PC-3 (cell line): ENCODE measurements at regions not wholly inside any gene's neighbourhood (a gene's known extent, or its start where the extent isn't known, plus 50 kb on each side); places are given as distances from the start of the nearest gene placed in this dataset.

Experiments
- CTCF ChIP-seq: fragments of 300-600 bp; sonication (generic); conservative IDR thresholded peaks from 2 replicates; pipeline ENCODE4 v1.5.1; 2017; ENCODE audit warnings: antibody characterized with exemption, low read depth, mild to moderate bottlenecking, low read length
- EZH2 ChIP-seq: fragments of 300-600 bp; sonication (generic); IDR thresholded peaks from one replicate; pipeline ENCODE4 v1.6.1; 2017; ENCODE audit warnings: antibody characterized with exemption, mild to moderate bottlenecking, low read length; ENCODE audit not compliant: unreplicated experiment
- EZH2phosphoT487 ChIP-seq: fragments of 300-600 bp; sonication (generic); IDR thresholded peaks from 2 replicates; pipeline ENCODE4 v1.6.1; 2018; ENCODE audit warnings: mild to moderate bottlenecking, antibody characterized with exemption, low read length, borderline replicate concordance

GRCh38 chr14:82047777-82048470, 514.3 kb upstream of the SEL1L start:
- no peak for TF ChIP-seq CTCF
- TF ChIP-seq EZH2phosphoT487: no peak
- TF ChIP-seq EZH2: no peak
